A204.1 (cell line): ENCODE measurements at regions not wholly inside any gene's neighbourhood (a gene's known extent, or its start where the extent isn't known, plus 50 kb on each side); places are given as distances from the start of the nearest gene placed in this dataset.

Experiments used
- FAIRE-seq: peaks from 2 replicates; lab custom pipeline; 2012; peaks lifted over from hg19 to GRCh38; lab: Jason Lieb, UNC

- FAIRE-seq = no peak
Observed at GRCh38 chr3:87413814-87414213, 137.4 kb upstream of the POU1F1 start.

GRCh38 chr3:87410110-87410509 is 133.7 kb upstream of the POU1F1 start:
- FAIRE-seq = no peak

DNA sequence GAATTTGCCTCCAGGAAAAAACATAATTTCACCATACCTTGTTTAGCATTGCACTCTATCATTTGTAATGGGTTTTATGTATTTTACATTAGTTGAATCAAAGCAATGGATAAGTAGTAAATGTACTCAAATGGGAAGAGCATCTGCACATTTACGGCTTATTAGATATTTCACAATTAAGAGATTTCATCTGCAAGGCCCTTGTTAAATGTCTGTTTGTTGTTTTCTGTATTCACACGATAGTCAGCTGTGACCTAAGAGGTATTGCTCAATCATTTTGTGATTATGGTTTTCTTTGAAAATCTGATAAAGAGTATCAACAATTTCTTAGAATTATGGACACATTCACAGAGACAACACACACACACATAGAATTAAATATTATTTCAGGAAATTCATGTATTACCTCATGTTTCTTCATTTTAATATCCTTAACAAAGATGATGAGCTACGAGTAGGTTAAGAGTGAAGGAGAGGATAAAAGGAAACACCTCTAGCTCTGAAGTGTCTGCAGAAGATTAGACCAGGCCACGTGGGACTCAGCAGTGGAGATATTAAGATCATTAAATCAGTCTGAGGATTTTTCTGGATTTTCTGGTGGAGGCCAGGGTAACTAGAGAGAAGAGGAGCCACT is 121.9 kb upstream of the POU1F1 start:
- FAIRE-seq = no peak

- no peak for FAIRE-seq
Observed at GRCh38 chr3:87397211-87397610, 120.8 kb upstream of the POU1F1 start.

GRCh38 chr3:87390821-87391220 is 114.4 kb upstream of the POU1F1 start:
- FAIRE-seq = no peak

DNA sequence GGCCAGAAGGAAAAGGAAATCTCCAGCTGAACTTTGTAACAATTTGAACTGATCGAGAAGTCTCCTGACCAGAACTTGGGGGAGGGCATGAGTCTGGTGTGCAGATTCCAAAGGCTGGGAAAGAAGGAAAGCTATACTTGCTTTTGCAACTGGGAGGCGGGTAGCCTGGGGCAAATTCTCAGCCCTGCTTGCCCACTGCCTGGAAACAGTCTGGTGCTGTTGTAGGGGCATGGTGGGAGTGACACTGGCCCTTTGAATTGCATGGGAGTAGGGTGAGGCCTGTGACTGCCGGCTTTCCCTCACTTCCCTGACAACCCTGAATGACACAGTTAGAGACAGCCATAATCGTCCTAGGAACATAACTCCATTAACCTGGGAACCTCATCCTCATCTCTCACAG is 114.0 kb upstream of the POU1F1 start:
- FAIRE-seq = no peak

GRCh38 chr3:87375231-87375682 is 98.9 kb upstream of the POU1F1 start:
- no peak for FAIRE-seq

DNA sequence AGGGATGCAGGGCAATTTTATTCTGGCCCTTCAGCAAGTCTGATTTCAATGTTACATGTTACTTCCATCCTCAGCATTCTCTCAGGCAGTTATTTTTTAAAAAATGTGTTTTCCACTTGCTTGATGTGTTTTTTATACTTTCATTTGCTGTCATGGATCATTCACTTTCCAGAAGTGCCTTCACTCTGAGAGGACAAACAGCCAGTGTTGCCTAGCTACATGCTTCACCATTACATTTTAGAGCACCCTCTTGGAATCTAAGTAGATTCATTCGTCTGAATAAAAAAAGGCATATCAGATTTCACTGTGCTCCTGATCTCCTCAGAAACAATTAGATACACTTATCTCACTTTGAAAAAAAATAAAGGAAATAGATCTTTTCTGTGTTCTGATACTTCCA is 93.6 kb upstream of the POU1F1 start:
- FAIRE-seq = no peak

GRCh38 chr3:87367736-87368135 is 91.4 kb upstream of the POU1F1 start:
- FAIRE-seq = no peak

DNA sequence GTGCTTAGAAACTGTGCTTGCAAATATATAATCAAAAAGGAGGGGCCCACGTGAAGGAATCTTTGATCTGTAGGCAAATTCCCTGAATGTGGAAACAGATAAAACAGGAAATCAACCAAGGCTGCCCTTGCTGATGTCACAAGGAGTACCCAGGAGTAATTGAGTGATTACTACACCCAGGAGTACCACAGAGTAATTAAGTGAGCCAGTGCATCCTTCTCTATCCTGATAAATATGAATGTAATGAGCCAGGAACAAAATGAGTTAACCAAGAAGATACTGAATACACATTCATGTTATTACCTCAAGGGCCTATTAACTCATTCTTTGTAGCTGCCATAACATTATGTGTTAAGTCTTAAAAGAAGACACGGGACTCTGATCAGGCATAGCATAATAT is 87.3 kb upstream of the POU1F1 start:
- FAIRE-seq = no peak

DNA sequence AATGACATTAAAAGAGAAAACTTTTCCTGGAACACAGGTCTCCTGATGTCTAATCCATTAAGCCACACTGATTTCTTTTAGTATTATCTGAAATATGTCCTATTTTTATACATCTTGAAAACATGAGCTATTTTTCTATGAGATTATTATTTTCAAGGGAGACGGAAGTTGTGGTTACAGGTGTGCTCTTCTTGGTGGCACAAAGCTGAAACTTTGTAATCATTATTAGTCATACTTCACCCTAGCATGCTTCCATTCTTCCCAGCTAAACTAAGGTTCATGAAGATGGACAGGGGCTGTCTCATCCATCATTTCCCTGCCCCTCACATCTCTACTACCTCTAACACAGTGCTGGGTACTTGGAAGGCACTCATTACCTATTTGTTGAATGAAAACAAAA is 85.6 kb upstream of the POU1F1 start:
- FAIRE-seq = no peak

DNA sequence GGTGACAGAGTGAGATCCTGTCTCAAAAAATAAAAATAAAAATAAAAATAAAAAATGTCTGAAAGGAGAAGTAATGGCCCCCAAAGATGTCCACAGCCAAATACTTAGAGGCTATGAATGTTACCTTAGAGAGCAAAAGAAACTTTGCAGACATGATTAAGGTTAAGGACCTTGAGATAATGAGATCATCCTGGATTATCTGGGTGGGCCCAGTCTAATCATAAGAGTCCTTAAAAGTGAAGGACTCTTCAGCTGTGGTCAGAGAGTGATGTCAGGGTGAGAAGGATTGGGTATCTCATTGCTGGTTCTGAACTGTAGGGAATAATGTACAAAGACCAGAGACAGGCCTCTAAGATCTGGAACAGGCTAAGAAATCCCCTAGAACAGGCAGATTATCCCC is 84.9 kb upstream of the POU1F1 start:
- FAIRE-seq = no peak

GRCh38 chr3:87359826-87360225 is 83.4 kb upstream of the POU1F1 start:
- no peak for FAIRE-seq

GRCh38 chr3:87359025-87359424 is 82.6 kb upstream of the POU1F1 start:
- FAIRE-seq = no peak

DNA sequence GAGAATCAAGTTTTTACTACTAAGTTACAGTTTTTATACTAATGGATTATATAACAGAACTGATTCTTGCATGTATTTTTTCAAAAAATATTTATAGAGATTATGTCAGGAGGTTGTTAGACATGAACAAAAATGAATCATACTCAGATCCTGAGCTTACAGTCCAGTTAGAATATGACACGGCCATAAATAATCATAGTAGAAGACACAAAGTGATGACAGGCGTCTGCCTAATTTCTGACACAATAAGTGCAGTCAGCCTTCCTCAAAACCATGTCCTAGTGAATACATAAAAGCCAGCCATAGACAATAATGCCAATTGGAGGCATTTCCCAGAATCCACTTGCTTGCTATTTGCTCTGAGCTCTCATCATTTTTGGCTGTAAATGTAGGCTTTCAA is 81.7 kb upstream of the POU1F1 start:
- no peak for FAIRE-seq

DNA sequence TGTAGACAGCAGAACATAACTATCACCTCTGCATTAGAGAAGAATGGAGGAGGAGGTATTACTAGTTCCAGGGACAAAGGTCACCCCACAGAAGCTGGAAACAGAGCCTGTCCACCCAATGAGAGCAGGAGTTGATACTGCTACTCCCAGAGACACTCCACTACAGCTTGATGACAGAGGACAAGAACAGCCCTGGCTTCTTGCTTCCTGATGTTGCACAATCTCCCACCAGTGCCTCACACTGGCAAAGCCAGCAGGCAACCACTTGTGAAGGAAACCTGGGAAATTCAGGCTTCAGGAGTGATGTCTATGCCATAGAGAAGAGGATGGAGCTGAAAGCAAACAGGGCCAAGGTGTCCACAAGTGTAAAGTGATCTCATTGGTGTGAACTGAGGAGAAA is 78.0 kb upstream of the POU1F1 start:
- no peak for FAIRE-seq

GRCh38 chr3:87351937-87352336 is 75.6 kb upstream of the POU1F1 start:
- FAIRE-seq = no peak

DNA sequence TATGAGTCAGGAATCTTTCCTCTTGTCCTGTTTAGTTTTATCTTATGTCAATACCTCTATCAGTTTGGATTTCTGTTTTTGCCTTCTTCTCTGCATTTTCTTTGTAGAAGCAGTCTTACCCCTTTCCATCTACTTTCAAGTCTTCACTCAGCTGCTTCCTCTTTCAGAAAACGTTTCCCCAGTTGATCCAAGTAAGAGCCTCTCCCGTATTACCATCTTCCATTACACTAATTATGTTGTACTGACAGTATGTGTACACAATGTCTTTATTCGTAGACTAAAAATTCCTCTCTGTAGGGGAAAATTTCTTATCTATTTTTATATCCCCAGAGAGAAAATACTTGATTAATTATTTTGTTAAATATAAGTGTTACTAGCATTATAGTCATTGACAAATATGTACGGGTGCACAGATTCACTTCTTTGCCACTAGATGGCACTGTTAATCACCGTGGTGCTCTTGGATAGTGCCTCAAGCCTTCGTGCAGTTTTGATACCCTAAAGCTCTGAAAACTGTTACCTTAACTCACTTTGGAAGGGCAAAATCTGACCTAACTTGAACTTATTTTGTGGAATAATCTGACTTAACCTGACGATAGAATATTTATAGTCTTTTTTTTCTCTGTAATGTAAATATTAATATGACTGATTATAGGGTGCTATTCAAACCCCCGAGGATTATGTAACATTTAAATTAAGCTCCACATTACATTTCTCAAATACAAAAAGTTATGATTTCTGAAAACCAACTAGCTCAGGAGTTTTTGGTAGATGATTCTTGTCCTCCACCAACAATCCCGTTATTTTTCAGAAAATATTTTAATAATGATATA is 74.2 kb upstream of the POU1F1 start:
- FAIRE-seq = peak; percentile 91

GRCh38 chr3:87349833-87350232 is 73.4 kb upstream of the POU1F1 start:
- peak; percentile 86 for FAIRE-seq

GRCh38 chr3:87336761-87337160 is 60.4 kb upstream of the POU1F1 start:
- no peak for FAIRE-seq

- no peak for FAIRE-seq
Observed at GRCh38 chr3:87335931-87336330, 59.5 kb upstream of the POU1F1 start.

- FAIRE-seq = no peak
Observed at GRCh38 chr3:87333393-87333892, 57.1 kb upstream of the POU1F1 start.

- no peak for FAIRE-seq
Observed at GRCh38 chr3:87332789-87333188, 56.4 kb upstream of the POU1F1 start.

DNA sequence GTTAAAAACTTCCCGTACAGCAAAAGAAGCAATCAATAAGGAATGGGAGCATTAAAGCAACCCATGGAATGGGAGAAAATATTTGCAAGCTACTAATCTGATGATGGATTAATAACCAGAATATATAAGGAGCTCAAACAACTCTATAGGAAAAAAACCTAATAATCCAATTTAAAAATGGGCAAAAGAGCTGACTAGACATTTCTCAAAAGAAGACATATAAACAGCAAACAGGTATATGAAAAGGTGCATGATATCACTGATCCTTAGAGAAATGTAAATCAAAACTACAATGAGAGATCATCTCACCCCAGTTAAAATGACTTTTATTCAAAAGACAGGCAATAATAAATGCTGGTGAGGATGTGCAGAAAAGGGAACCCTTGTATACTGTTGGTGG is 52.7 kb upstream of the POU1F1 start:
- FAIRE-seq = no peak
